Suprapubic skin (tissue), 4 donors: ENCODE measurements at regions not wholly inside any gene's neighbourhood (a gene's known extent, or its start where the extent isn't known, plus 50 kb on each side); places are given as distances from the start of the nearest gene placed in this dataset.

Experiments
- DNase-seq, 2 donors: peaks; one replicate each; pipeline ENCODE4 v3.0.0-alpha.2; 2019; ENCODE audit warnings: low spot score in 2 of 2
- H3K27ac ChIP-seq: fragments of 200-600 bp; sonication (generic); one replicate; pipeline ENCODE4 v1.5.1; 2019
- H3K27me3 ChIP-seq: fragments of 200-600 bp; sonication (generic); one replicate; pipeline ENCODE4 v1.5.1; 2019
- H3K36me3 ChIP-seq: fragments of 200-600 bp; sonication (generic); one replicate; pipeline ENCODE4 v1.5.1; 2019
- H3K4me1 ChIP-seq: fragments of 200-600 bp; sonication (generic); one replicate; pipeline ENCODE4 v1.5.1; 2019
- H3K4me3 ChIP-seq: fragments of 200-600 bp; sonication (generic); one replicate; pipeline ENCODE4 v1.5.1; 2019; ENCODE audit warnings: mild to moderate bottlenecking
- H3K9me3 ChIP-seq: fragments of 200-600 bp; sonication (generic); one replicate; pipeline ENCODE4 v1.5.1; 2019
- EP300 ChIP-seq: sonication (generic); formaldehyde crosslinking; IDR thresholded peaks from one replicate; pipeline ENCODE4 v1.6.1; 2017; ENCODE audit warnings: antibody characterized with exemption
- POLR2A ChIP-seq, 2 donors: fragments of 450-650 bp; IDR thresholded peaks; one replicate each; pipeline ENCODE4 v1.6.1; 2017; ENCODE audit warnings: antibody characterized with exemption in 2 of 2, mild to moderate bottlenecking in 2 of 2, moderate library complexity in 2 of 2
- POLR2AphosphoS5 ChIP-seq, 3 donors: sonication (generic); formaldehyde crosslinking; IDR thresholded peaks; one replicate each; pipeline ENCODE4 v1.6.1; 2017; ENCODE audit warnings: antibody characterized with exemption in 3 of 3
- WGBS: methylation state at CpG from one replicate; pipeline ENCODE4 v1.1.5; 2018; 5-methylcytosine and 5-hydroxymethylcytosine counted together
- TF ChIP-seq, protein P1 (sequence below), 2 donors: fragments of 200-600 bp in 1 of 2; fragments of 450-650 bp in 1 of 2; sonication (generic) in 1 of 2; IDR thresholded peaks; one replicate each; pipeline ENCODE4 v1.5.1; 2016 to 2019; ENCODE audit warnings: antibody characterized with exemption in 2 of 2, mild to moderate bottlenecking in 1 of 2, moderate library complexity in 1 of 2

DNA sequence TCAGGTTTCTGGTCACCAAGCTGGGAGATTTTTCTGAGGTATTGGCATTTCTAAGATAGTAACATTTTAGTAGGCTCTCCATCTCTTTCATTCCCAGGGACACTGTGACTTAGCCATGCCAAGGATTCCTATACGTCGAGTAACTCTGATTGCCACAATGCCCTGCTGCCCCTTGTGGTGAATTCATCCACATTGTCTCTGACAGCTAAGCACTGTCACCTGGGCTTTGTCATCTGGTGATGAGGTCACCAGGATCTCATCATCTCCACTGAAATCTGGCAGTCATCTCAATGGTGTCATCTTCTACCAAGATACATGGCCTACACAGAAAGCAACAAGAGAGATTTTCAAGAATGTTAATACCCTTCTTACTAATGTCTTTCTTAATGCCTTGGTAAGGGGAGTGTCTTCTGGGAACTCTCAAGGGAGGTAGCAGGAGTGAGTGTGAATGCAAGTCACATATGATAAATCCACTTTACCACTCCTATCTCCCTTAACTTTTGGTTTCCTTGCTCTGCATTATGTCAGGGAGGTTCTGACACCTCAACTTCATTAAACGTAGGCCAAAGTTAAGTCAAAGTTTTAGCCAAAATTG, 246.7 kb downstream of the CD109 start:
- Histone ChIP-seq H3K4me1 (peaks cover 5% of the 10 kb centered on the region), H3K27me3 (no peaks in the 10 kb centered on the region), H3K27ac (no peak overlapping the region), H3K4me3 (no peak overlapping the region), H3K36me3 (no peaks in the 10 kb centered on the region), H3K9me3 (no peaks in the 10 kb centered on the region)
- no peak for TF ChIP-seq POLR2A (IDR thresholded peaks at IDR 0.05)
- TF ChIP-seq, protein P1, sequence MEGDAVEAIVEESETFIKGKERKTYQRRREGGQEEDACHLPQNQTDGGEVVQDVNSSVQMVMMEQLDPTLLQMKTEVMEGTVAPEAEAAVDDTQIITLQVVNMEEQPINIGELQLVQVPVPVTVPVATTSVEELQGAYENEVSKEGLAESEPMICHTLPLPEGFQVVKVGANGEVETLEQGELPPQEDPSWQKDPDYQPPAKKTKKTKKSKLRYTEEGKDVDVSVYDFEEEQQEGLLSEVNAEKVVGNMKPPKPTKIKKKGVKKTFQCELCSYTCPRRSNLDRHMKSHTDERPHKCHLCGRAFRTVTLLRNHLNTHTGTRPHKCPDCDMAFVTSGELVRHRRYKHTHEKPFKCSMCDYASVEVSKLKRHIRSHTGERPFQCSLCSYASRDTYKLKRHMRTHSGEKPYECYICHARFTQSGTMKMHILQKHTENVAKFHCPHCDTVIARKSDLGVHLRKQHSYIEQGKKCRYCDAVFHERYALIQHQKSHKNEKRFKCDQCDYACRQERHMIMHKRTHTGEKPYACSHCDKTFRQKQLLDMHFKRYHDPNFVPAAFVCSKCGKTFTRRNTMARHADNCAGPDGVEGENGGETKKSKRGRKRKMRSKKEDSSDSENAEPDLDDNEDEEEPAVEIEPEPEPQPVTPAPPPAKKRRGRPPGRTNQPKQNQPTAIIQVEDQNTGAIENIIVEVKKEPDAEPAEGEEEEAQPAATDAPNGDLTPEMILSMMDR (IDR thresholded peaks at IDR 0.05) = no peak
- no peak for TF ChIP-seq POLR2AphosphoS5 (IDR thresholded peaks at IDR 0.05)
- no peak for TF ChIP-seq EP300
- 85% methylated on average over 3 of the region's 3 CpGs for WGBS
- no peak for DNase-seq

DNA sequence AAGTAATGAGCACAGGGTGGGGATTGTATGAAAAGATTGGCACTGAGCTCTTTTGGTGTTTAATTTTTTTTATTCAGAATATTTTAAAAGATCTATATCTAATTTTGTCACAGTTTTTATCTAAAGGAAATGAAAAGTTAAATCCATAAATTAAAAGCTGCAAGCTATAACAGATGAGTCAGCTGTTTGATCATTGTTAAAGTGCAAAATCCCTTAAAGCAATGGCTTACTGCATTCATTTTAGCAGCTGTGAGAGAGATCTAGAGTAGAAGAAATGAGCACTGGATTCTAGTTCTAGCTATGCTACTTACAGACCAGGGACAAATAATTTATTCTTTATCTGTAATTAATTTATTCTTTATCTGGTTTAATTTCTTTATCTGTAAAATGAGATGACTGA, 245.9 kb downstream of the CD109 start:
- TF ChIP-seq POLR2A (IDR thresholded peaks at IDR 0.05) (no peak), EP300 (no peak), POLR2AphosphoS5 (IDR thresholded peaks at IDR 0.05) (no peak)
- TF ChIP-seq, protein P1 (IDR thresholded peaks at IDR 0.05) = no peak
- Histone ChIP-seq H3K9me3 (no peaks in the 10 kb centered on the region), H3K4me1 (peaks cover 5% of the 10 kb centered on the region), H3K27me3 (no peaks in the 10 kb centered on the region), H3K27ac (no peak overlapping the region), H3K36me3 (no peaks in the 10 kb centered on the region), H3K4me3 (no peak overlapping the region)
- no peak for DNase-seq

DNA sequence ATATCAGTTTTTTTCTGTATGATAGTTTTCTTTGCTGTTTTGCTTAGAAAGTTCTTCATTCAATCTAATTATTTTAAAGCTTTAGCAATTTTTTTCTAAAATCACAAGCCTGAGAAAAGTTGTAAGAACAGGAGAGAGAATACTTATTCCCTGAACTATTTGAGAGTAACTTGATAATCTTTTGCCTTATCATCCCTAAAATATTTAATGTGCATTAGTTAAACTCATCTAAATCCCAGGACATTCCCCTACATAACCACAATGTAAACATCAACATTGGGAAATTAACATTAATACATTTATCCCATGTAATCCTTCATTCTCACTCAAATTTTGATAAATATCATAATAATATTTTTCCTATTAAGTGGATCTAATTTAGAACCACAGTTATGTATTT, 241.8 kb downstream of the CD109 start:
- no peaks in the 10 kb centered on the region for H3K36me3 ChIP-seq
- TF ChIP-seq POLR2A (IDR thresholded peaks at IDR 0.05) = no peak
- TF ChIP-seq, protein P1 (IDR thresholded peaks at IDR 0.05) = no peak
- TF ChIP-seq POLR2AphosphoS5 (IDR thresholded peaks at IDR 0.05) = no peak
- TF ChIP-seq EP300 = no peak
- H3K9me3 ChIP-seq = no peaks in the 10 kb centered on the region
- no peak for DNase-seq
- H3K4me3 ChIP-seq = no peak overlapping the region
- no peak overlapping the region for H3K27ac ChIP-seq
- H3K4me1 ChIP-seq = no peaks in the 10 kb centered on the region
- H3K27me3 ChIP-seq = no peaks in the 10 kb centered on the region

DNA sequence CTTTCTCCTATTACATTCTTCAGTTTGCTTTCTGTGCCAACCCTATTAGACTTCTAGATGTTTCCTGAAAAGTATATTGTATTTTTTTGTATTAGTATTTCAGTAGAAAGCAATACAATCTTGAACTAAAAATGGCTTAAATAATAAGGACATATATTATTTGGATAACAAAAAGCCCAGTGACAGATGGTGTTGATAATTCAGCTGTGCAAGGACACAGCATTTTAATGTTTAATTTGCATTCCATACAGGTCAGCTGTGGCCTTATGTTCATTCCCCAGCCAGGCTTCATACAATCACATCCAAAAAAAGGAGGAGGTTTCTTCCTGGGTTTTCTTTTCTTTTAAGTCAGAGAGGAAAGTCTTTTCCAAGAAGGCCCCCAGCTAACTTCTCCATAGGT, 236.9 kb downstream of the CD109 start:
- H3K4me1 ChIP-seq = no peaks in the 10 kb centered on the region
- H3K4me3 ChIP-seq = no peak overlapping the region
- no peaks in the 10 kb centered on the region for H3K27me3 ChIP-seq
- peaks cover 6% of the 10 kb centered on the region for H3K9me3 ChIP-seq
- TF ChIP-seq EP300 = no peak
- TF ChIP-seq, protein P1 (IDR thresholded peaks at IDR 0.05) = no peak
- H3K36me3 ChIP-seq = no peaks in the 10 kb centered on the region
- no peak for DNase-seq
- no peak overlapping the region for H3K27ac ChIP-seq

DNA sequence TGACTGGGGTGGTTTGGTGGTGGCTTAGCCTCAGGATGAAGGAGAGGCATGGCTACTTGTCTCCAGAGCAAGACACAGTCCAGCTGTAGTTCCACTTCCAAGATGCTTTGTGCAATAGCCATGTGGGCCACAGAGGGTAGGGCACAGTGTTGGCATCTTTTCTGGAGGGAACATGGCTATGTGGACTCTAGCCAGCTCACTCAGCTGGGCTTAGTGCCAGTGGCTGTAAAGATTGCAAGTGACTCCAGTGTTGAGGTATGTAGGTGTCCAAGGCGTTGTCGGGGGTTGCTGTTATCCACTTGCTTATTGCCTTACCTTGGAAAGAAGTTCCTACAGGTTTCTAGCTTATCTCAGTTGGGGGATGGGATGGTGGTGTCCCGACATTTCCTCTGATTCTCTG, 233.4 kb downstream of the CD109 start:
- no peak overlapping the region for H3K4me3 ChIP-seq
- DNase-seq = no peak
- no peak overlapping the region for H3K27ac ChIP-seq
- H3K36me3 ChIP-seq = no peaks in the 10 kb centered on the region
- TF ChIP-seq, protein P1 (IDR thresholded peaks at IDR 0.05) = no peak
- no peak for TF ChIP-seq POLR2A (IDR thresholded peaks at IDR 0.05)
- no peak for TF ChIP-seq POLR2AphosphoS5 (IDR thresholded peaks at IDR 0.05)
- no peak for TF ChIP-seq EP300
- no peaks in the 10 kb centered on the region for H3K4me1 ChIP-seq
- peaks cover 11% of the 10 kb centered on the region for H3K9me3 ChIP-seq
- WGBS = 65% methylated on average over 3 of the region's 3 CpGs
- H3K27me3 ChIP-seq = no peaks in the 10 kb centered on the region
